AG09319 (cell line): ENCODE measurements at regions not wholly inside any gene's neighbourhood (a gene's known extent, or its start where the extent isn't known, plus 50 kb on each side); places are given as distances from the start of the nearest gene placed in this dataset.
"Not testable (repeated sequence)": the region's sequence is repeated elsewhere in the genome, so short reads cannot be mapped to it uniquely, and the experiment has no call there.

ENCODE experiments used
- DNase-seq: peaks from one replicate; pipeline ENCODE4 v3.0.0-alpha.2; 2010; ENCODE audit warnings: low read depth; ENCODE audit errors: extremely low read depth
- CTCF ChIP-seq: IDR thresholded peaks from 2 replicates; pipeline ENCODE4 v1.5.1; 2011; ENCODE audit warnings: low read depth, mild to moderate bottlenecking, inconsistent platforms, low read length, moderate library complexity

GRCh38 chr12:76292891-76293290 lies 55.3 kb downstream of the BBS10 start:
- not testable (repeated sequence) for DNase-seq

GRCh38 chr12:76292305-76292704 lies 55.9 kb downstream of the BBS10 start:
- DNase-seq = not testable (repeated sequence)

- no peak for DNase-seq
- TF ChIP-seq CTCF = no peak
These were observed 57.0 kb downstream of the BBS10 start for GRCh38 chr12:76290963-76291859.

GRCh38 chr12:76288218-76288617 lies 60.0 kb downstream of the BBS10 start:
- DNase-seq = no peak
- no peak for TF ChIP-seq CTCF

- DNase-seq = peak; percentile 27
- TF ChIP-seq CTCF = no peak
These were observed 63.1 kb downstream of the BBS10 start for GRCh38 chr12:76284816-76285750.

- TF ChIP-seq CTCF = no peak
- no peak for DNase-seq
These were observed 65.5 kb downstream of the BBS10 start for GRCh38 chr12:76282744-76283143.

GRCh38 chr12:76277480-76277879 lies 70.7 kb downstream of the BBS10 start:
- TF ChIP-seq CTCF = no peak
- DNase-seq = no peak

- no peak for DNase-seq
These were observed 71.6 kb downstream of the BBS10 start for GRCh38 chr12:76276499-76277151.

More at GRCh38 chr12:76276499-76277151, 71.6 kb downstream of the BBS10 start:
- TF ChIP-seq CTCF = no peak
